SK-N-SH (cell line): ENCODE measurements at regions not wholly inside any gene's neighbourhood (a gene's known extent, or its start where the extent isn't known, plus 50 kb on each side); places are given as distances from the start of the nearest gene placed in this dataset.

Experiments
- CTCF ChIA-PET: fragments of 300-600, 350-600 bp; formaldehyde crosslinking; extraction: SDS; loops from one replicate; lab custom pipeline; 2021; lab: Yijun Ruan, JAX
- POLR2A ChIA-PET: fragments of 350-600 bp; sonication (Branson Sonifier 250); formaldehyde crosslinking; extraction: SDS; loops from one replicate; lab custom pipeline; 2020; ENCODE audit warnings: antibody characterized with exemption, inconsistent platforms; lab: Yijun Ruan, JAX
- DNase-seq: peaks from one replicate; pipeline ENCODE4 v3.0.0; 2012
- H2AFZ ChIP-seq: fragments of 200-600 bp; sonication (generic); 2 replicates; pipeline ENCODE4 v1.8.1; 2016; ENCODE audit warnings: antibody characterized with exemption, mild to moderate bottlenecking, low read depth
- H3F3A ChIP-seq: fragments of 200-600 bp; sonication (generic); replicated peaks from 2 replicates; pipeline ENCODE3; 2016; ENCODE audit warnings: antibody characterized with exemption, mild to moderate bottlenecking; ENCODE audit not compliant: insufficient read depth
- H3K27ac ChIP-seq, 2 experiments: fragments of 200-500 bp in 1 of 2; fragments of 200-600 bp in 1 of 2; sonication (Bioruptor generic) in 1 of 2; sonication (generic), shearing (Covaris generic) in 1 of 2; 2 replicates each; pipeline versions ENCODE4 v1.5.1 to v1.6.1; 2014 to 2016; ENCODE audit warnings: low read depth in 2 of 2, inconsistent platforms in 1 of 2, low read length in 1 of 2, mild to moderate bottlenecking in 1 of 2, mixed read lengths in 1 of 2
- H3K27me3 ChIP-seq: fragments of 200-600 bp; sonication (generic), shearing (Covaris generic); 2 replicates; pipeline ENCODE4 v1.6.1; 2016; ENCODE audit warnings: mixed run types; ENCODE audit not compliant: insufficient read depth
- H3K36me3 ChIP-seq, 2 experiments: fragments of 200-500 bp in 1 of 2; fragments of 200-600 bp in 1 of 2; sonication (Bioruptor generic) in 1 of 2; sonication (generic) in 1 of 2; replicated peaks in 1 of 2; 2 replicates each; pipeline versions ENCODE3 to v1.5.1; 2014 to 2016; ENCODE audit warnings: low read length in 1 of 2, mild to moderate bottlenecking in 1 of 2; ENCODE audit not compliant: insufficient read depth in 2 of 2, control insufficient read depth in 1 of 2
- H3K4me1 ChIP-seq, 2 experiments: fragments of 200-500 bp in 1 of 2; fragments of 200-600 bp in 1 of 2; sonication (Bioruptor generic) in 1 of 2; sonication (generic), shearing (Covaris generic) in 1 of 2; 2 replicates each; pipeline versions ENCODE4 v1.5.1 to v1.6.1; 2014 to 2016; ENCODE audit warnings: low read depth in 1 of 2, low read length in 1 of 2, mixed run types in 1 of 2; ENCODE audit not compliant: insufficient read depth in 2 of 2, control insufficient read depth in 1 of 2
- H3K4me2 ChIP-seq: fragments of 200-600 bp; sonication (generic), shearing (Covaris generic); 2 replicates; pipeline ENCODE4 v1.6.1; 2017; ENCODE audit warnings: mixed run types
- H3K4me3 ChIP-seq, 2 experiments: fragments of 200-500 bp in 1 of 2; fragments of 200-600 bp in 1 of 2; sonication (Bioruptor generic) in 1 of 2; sonication (generic), shearing (Covaris generic) in 1 of 2; 2 replicates each; pipeline versions ENCODE4 v1.5.1 to v1.8.1; 2014 to 2016; ENCODE audit warnings: low read depth in 2 of 2, inconsistent platforms in 1 of 2, low read length in 1 of 2, mild to moderate bottlenecking in 1 of 2, mixed read lengths in 1 of 2, moderate library complexity in 1 of 2
- H3K79me2 ChIP-seq: fragments of 200-600 bp; sonication (generic); 2 replicates; pipeline ENCODE4 v1.8.1; 2017; ENCODE audit warnings: mild to moderate bottlenecking; ENCODE audit not compliant: insufficient read depth
- H3K9ac ChIP-seq: fragments of 200-600 bp; sonication (generic); 2 replicates; pipeline ENCODE4 v1.6.1; 2017; ENCODE audit warnings: mixed run types
- H3K9me2 ChIP-seq: fragments of 200-600 bp; sonication (generic); 2 replicates; pipeline ENCODE4 v1.6.1; 2017; ENCODE audit warnings: mixed run types
- H3K9me3 ChIP-seq: fragments of 200-600 bp; sonication (generic); 2 replicates; pipeline ENCODE4 v1.6.1; 2017; ENCODE audit warnings: mixed run types, mild to moderate bottlenecking, moderate library complexity
- H4K20me1 ChIP-seq: fragments of 200-600 bp; sonication (generic); 2 replicates; pipeline ENCODE4 v1.6.1; 2017; ENCODE audit warnings: mild to moderate bottlenecking, mixed run types; ENCODE audit not compliant: insufficient read depth
- CHD2 ChIP-seq: fragments of 150-350 bp; IDR thresholded peaks from 2 replicates; pipeline ENCODE4 v1.6.1; 2018; ENCODE audit warnings: low read length; ENCODE audit not compliant: partially characterized antibody
- EP300 ChIP-seq, 2 experiments: IDR thresholded peaks; 2 replicates each; pipeline versions ENCODE4 v1.4.0 to v1.6.1; 2012; ENCODE audit warnings: borderline replicate concordance in 1 of 2, low read depth in 1 of 2, low read length in 1 of 2
- EZH2phosphoT487 ChIP-seq: fragments of 200-600 bp; sonication (generic); IDR thresholded peaks from 2 replicates; pipeline ENCODE4 v1.6.1; 2017; ENCODE audit warnings: low read depth, mixed run types, mild to moderate bottlenecking, antibody characterized with exemption, moderate library complexity, borderline replicate concordance
- GABPA ChIP-seq: IDR thresholded peaks from 2 replicates; pipeline ENCODE4 v1.4.0; 2012; ENCODE audit warnings: low read depth, mild to moderate bottlenecking
- NFIC ChIP-seq: IDR thresholded peaks from 2 replicates; pipeline ENCODE4 v1.4.0; 2012; ENCODE audit warnings: borderline replicate concordance
- PBX3 ChIP-seq: IDR thresholded peaks from 2 replicates; pipeline ENCODE4; 2012
- RCOR1 ChIP-seq: fragments of 150-350 bp; IDR thresholded peaks from 2 replicates; pipeline ENCODE4 v1.6.1; 2017; ENCODE audit warnings: antibody characterized with exemption, low read length
- TCF12 ChIP-seq: IDR thresholded peaks from 2 replicates; pipeline ENCODE4 v1.4.0; 2012
- TEAD4 ChIP-seq: IDR thresholded peaks from 2 replicates; pipeline ENCODE4 v1.4.0; 2012; ENCODE audit warnings: mild to moderate bottlenecking, borderline replicate concordance; ENCODE audit not compliant: insufficient read depth
- ZBTB33 ChIP-seq: IDR thresholded peaks from 2 replicates; pipeline ENCODE4 v1.4.0; 2012; ENCODE audit warnings: low read depth, borderline replicate concordance
- WGBS: methylation state at CpG from one replicate; pipeline ENCODE4 v1.1.6; 2017; ENCODE audit warnings: low lambda C conversion rate; 5-methylcytosine and 5-hydroxymethylcytosine counted together

GRCh38 chr5:82749461-82749820, 327.8 kb downstream of the TMEM167A start:
- H3K4me1 ChIP-seq = peaks cover 4 to 16% of the 10 kb centered on the region in 2 experiments; a peak in 3 of 4 replicates
- peak; percentile 36 for DNase-seq
- H3K36me3 ChIP-seq = no peaks in the 10 kb centered on the region
- ChIA-PET POLR2A (interaction anchor here (0.6 kb wide), 1 partner anchor 25 kb away, joined by 5 read pairs; no protein-coding TSS in a partner anchor), CTCF (no interaction called here)
- no peaks in the 10 kb centered on the region for H3K9me3 ChIP-seq
- WGBS = 23% methylated on average over 5 of the region's 5 CpGs
- no peaks in the 10 kb centered on the region for H3K79me2 ChIP-seq
- H4K20me1 ChIP-seq = no peaks in the 10 kb centered on the region
- no peak overlapping the region; the same call in 1 of the 2 replicates for H3K4me2 ChIP-seq
- H2AFZ ChIP-seq = no peak overlapping the region
- H3F3A ChIP-seq = no peaks in the 10 kb centered on the region
- peak overlapping the region in 1 of 2 experiments; percentile 72; a peak in 2 of 4 replicates for H3K27ac ChIP-seq
- H3K27me3 ChIP-seq = no peaks in the 10 kb centered on the region
- TF ChIP-seq RCOR1 = no peak
- TF ChIP-seq EZH2phosphoT487 = no peak
- TF ChIP-seq ZBTB33 = no peak
- peak; percentile 28; the same call in 1 of the 2 replicates for TF ChIP-seq NFIC
- 0 out of 4 replicates have a peak, but pooled peaks of 1 of the 2 experiments have one; percentile 12 for TF ChIP-seq EP300 (IDR thresholded peaks at IDR 0.05; ENCODE audit: borderline replicate concordance in 1 of 2, low read depth in 1 of 2, low read length in 1 of 2)
- TF ChIP-seq CHD2 = peak; percentile 25
- TF ChIP-seq TCF12 = peak; percentile 18; the same call in 1 of the 2 replicates
- peak; percentile 41 for TF ChIP-seq PBX3
- no peaks in the 10 kb centered on the region for H3K9me2 ChIP-seq
- H3K9ac ChIP-seq = no peak overlapping the region
- H3K4me3 ChIP-seq = no peak overlapping the region

- no peak overlapping the region for H3K9ac ChIP-seq
- H2AFZ ChIP-seq = no peak overlapping the region
- no peak for DNase-seq
- POLR2A ChIA-PET = no interaction called here
- H3K27me3 ChIP-seq = no peaks in the 10 kb centered on the region
- 72% methylated on average over 8 of the region's 8 CpGs for WGBS
- H3K9me2 ChIP-seq = no peaks in the 10 kb centered on the region
- peak overlapping the region in 1 of 2 experiments; percentile 11; a peak in 2 of 4 replicates for H3K27ac ChIP-seq
- CTCF ChIA-PET = interaction anchor here (1.1 kb wide), 1 partner anchor 23 kb away, joined by 4 read pairs; no protein-coding TSS in a partner anchor
- H3F3A ChIP-seq = no peaks in the 10 kb centered on the region
- H3K79me2 ChIP-seq = no peaks in the 10 kb centered on the region
- H3K4me3 ChIP-seq = no peak overlapping the region
- no peak overlapping the region; the same call in 1 of the 2 replicates for H3K4me2 ChIP-seq
- TF ChIP-seq TEAD4 = no peak
- TF ChIP-seq PBX3 = no peak
- no peak for TF ChIP-seq GABPA
- no peaks in the 10 kb centered on the region for H4K20me1 ChIP-seq
- H3K36me3 ChIP-seq = no peaks in the 10 kb centered on the region
- H3K4me1 ChIP-seq = peaks cover 4 to 16% of the 10 kb centered on the region in 2 experiments; a peak in 3 of 4 replicates
- no peaks in the 10 kb centered on the region for H3K9me3 ChIP-seq
These were observed 328.3 kb downstream of the TMEM167A start for GRCh38 chr5:82748688-82749460.
